SU-DHL-6 (cell line): ENCODE measurements at regions not wholly inside any gene's neighbourhood (a gene's known extent, or its start where the extent isn't known, plus 50 kb on each side); places are given as distances from the start of the nearest gene placed in this dataset.

Source experiments
- H2AFZ ChIP-seq: fragments of 200-600 bp; sonication (generic); 2 replicates; pipeline ENCODE4 v1.6.1; 2014; ENCODE audit warnings: low read depth, mild to moderate bottlenecking, moderate library complexity, mixed read lengths, antibody characterized with exemption, low read length; ENCODE audit not compliant: severe bottlenecking
- H3F3A ChIP-seq: fragments of 200-600 bp; shearing (Covaris generic); 2 replicates; pipeline ENCODE4 v1.6.0; 2016; ENCODE audit warnings: antibody characterized with exemption, mild to moderate bottlenecking; ENCODE audit not compliant: insufficient read depth
- H3K27ac ChIP-seq: fragments of 200-600 bp; sonication (generic); 2 replicates; pipeline ENCODE4 v1.5.1; 2016; ENCODE audit warnings: low read depth, mild to moderate bottlenecking, low read length, moderate library complexity, mixed read lengths
- H3K27me3 ChIP-seq: fragments of 200-600 bp; sonication (generic), shearing (Covaris generic); 2 replicates; pipeline ENCODE4 v1.6.0; 2014; ENCODE audit warnings: mild to moderate bottlenecking, low read length
- H3K36me3 ChIP-seq: fragments of 200-600 bp; sonication (generic); 2 replicates; pipeline ENCODE4 v1.6.1; 2014; ENCODE audit warnings: mild to moderate bottlenecking, low read length, mixed read lengths
- H3K4me2 ChIP-seq: fragments of 300-600, 200-600 bp; shearing (Covaris generic), sonication (generic); 2 replicates; pipeline ENCODE4 v1.6.0; 2014; ENCODE audit warnings: low read length, low read depth, mild to moderate bottlenecking; ENCODE audit not compliant: poor library complexity, severe bottlenecking
- H3K4me3 ChIP-seq: fragments of 200-600 bp; sonication (generic); 2 replicates; pipeline ENCODE4 v1.5.1; 2014; ENCODE audit warnings: antibody characterized with exemption, low read length, mild to moderate bottlenecking, mixed read lengths; ENCODE audit not compliant: insufficient read depth, poor library complexity, severe bottlenecking
- H3K79me2 ChIP-seq: fragments of 200-600 bp; sonication (generic); 2 replicates; pipeline ENCODE4 v1.6.1; 2014; ENCODE audit warnings: mild to moderate bottlenecking, low read length, moderate library complexity; ENCODE audit not compliant: insufficient read depth
- H3K9ac ChIP-seq: fragments of 200-600 bp; sonication (generic); 2 replicates; pipeline ENCODE4 v1.7.0; 2014; ENCODE audit warnings: mild to moderate bottlenecking, low read length
- H3K9me2 ChIP-seq: fragments of 200-600 bp; sonication (generic); replicated peaks from 2 replicates; pipeline ENCODE4 v1.6.1; 2014; ENCODE audit warnings: low read length; ENCODE audit not compliant: insufficient read depth
- H3K9me3 ChIP-seq: fragments of 200-600 bp; sonication (generic); 2 replicates; pipeline ENCODE4 v1.6.1; 2014; ENCODE audit warnings: low read length, mixed read lengths; ENCODE audit not compliant: insufficient read depth
- H4K20me1 ChIP-seq: fragments of 200-600 bp; sonication (generic); 2 replicates; pipeline ENCODE4 v1.6.1; 2014; ENCODE audit warnings: low read depth, mild to moderate bottlenecking, antibody characterized with exemption, low read length, moderate library complexity, mixed read lengths
- EZH2phosphoT487 ChIP-seq: fragments of 200-600 bp; sonication (generic), shearing (Covaris generic); conservative IDR thresholded peaks from 2 replicates; pipeline ENCODE4 v1.6.1; 2018; ENCODE audit warnings: mild to moderate bottlenecking, antibody characterized with exemption, low read length, moderate library complexity, mixed read lengths
- TF ChIP-seq, protein P1 (sequence below): fragments of 200-600 bp; sonication (generic); IDR thresholded peaks from one replicate; pipeline ENCODE4 v1.5.1; 2017; ENCODE audit warnings: antibody characterized with exemption, mild to moderate bottlenecking, low read length, moderate library complexity; ENCODE audit not compliant: insufficient read depth, poor library complexity, severe bottlenecking

DNA sequence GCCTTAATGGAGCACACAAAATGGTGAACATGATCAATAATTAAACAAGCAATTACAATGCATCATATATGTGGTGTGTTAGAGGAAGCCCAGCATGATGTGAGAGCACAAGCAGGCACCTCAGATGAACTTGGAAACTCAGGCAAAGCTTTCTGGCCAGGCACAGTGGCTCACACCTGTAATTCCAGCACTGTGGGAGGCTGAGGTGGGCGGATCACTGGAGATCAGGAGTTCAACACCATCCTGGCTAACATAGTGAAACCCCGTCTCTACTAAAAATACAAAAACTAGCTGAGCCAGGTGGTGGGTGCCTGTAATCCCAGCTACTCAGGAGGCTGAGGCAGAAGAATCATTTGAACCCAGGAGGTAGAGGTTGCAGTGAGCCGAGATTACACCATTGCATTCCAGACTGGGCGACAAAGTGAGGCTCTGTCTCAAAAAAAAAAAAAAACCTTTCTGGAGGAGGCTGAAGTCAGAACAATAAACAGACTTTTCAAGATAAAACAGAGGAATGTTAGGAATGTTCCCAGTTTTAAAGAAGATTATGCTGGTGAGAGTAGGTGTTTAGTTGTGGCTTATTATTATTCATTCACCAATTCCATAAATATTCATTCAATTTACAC, 159.4 kb downstream of the CEMIP2 start:
- no peak overlapping the region for H2AFZ ChIP-seq
- no peak overlapping the region for H3K9ac ChIP-seq
- H4K20me1 ChIP-seq, result no peaks in the 10 kb centered on the region
- no peaks in the 10 kb centered on the region for H3K36me3 ChIP-seq
- H3K4me2 ChIP-seq, result no peak overlapping the region
- H3K9me2 ChIP-seq, result no peaks in the 10 kb centered on the region
- no peak overlapping the region for H3K27ac ChIP-seq
- TF ChIP-seq, protein P1, sequence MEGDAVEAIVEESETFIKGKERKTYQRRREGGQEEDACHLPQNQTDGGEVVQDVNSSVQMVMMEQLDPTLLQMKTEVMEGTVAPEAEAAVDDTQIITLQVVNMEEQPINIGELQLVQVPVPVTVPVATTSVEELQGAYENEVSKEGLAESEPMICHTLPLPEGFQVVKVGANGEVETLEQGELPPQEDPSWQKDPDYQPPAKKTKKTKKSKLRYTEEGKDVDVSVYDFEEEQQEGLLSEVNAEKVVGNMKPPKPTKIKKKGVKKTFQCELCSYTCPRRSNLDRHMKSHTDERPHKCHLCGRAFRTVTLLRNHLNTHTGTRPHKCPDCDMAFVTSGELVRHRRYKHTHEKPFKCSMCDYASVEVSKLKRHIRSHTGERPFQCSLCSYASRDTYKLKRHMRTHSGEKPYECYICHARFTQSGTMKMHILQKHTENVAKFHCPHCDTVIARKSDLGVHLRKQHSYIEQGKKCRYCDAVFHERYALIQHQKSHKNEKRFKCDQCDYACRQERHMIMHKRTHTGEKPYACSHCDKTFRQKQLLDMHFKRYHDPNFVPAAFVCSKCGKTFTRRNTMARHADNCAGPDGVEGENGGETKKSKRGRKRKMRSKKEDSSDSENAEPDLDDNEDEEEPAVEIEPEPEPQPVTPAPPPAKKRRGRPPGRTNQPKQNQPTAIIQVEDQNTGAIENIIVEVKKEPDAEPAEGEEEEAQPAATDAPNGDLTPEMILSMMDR, result no peak
- no peak for TF ChIP-seq EZH2phosphoT487
- no peaks in the 10 kb centered on the region for H3K79me2 ChIP-seq
- no peaks in the 10 kb centered on the region for H3K27me3 ChIP-seq
- H3F3A ChIP-seq, result no peaks in the 10 kb centered on the region
- no peaks in the 10 kb centered on the region for H3K9me3 ChIP-seq
- H3K4me3 ChIP-seq, result no peak overlapping the region

DNA sequence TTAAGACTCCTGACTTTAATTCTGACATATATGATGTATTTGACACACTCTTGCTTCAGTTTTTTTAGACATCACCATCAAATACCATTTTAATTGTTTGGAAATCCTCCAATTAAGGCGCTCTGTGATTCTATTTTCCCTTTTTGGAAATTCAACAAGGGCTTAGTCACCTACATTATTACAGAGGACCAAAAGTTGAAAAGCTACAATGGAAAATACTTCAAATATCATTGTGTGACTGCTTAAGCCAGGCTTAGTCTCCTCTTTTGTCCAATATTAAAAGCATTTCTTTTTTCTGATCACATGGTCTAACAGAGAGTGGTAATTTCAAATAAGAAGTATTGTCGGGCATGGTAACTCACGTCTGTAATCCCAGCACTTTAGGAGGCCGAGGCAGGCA, 160.3 kb downstream of the CEMIP2 start:
- Histone ChIP-seq H3K9ac (no peak overlapping the region), H2AFZ (no peak overlapping the region), H3K27me3 (no peaks in the 10 kb centered on the region), H3K4me3 (no peak overlapping the region), H3K36me3 (no peaks in the 10 kb centered on the region), H3K9me2 (no peaks in the 10 kb centered on the region), H3K9me3 (no peaks in the 10 kb centered on the region), H3F3A (no peaks in the 10 kb centered on the region), H3K27ac (no peak overlapping the region), H3K79me2 (no peaks in the 10 kb centered on the region), H4K20me1 (no peaks in the 10 kb centered on the region), H3K4me2 (no peak overlapping the region)
- no peak for TF ChIP-seq EZH2phosphoT487
- TF ChIP-seq, protein P1, result no peak

DNA sequence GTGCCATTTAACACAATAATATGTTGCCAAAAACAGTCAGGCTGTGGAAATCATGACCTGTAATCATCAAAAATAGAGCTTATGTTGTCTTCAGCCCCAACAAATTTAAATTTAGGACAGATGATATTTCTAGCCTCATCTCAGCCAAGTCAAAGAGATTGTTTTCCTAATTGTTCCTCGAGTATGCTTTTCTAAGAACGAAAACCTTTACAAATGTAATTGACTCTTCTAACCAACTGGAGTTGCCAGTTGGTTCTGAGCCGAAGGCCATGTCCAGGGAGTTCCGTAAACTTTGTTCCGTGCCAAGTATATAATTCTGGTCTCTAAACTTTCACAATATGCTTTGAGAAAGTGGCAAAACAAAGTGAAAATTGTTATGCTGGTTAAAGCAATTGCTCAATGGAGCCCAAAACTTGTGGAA, 160.8 kb downstream of the CEMIP2 start:
- Histone ChIP-seq H3K27me3 (no peaks in the 10 kb centered on the region), H3K36me3 (no peaks in the 10 kb centered on the region), H3K9me3 (no peaks in the 10 kb centered on the region), H3K9ac (no peak overlapping the region), H3K4me3 (no peak overlapping the region), H3K9me2 (no peaks in the 10 kb centered on the region), H2AFZ (no peak overlapping the region), H3F3A (no peaks in the 10 kb centered on the region), H4K20me1 (no peaks in the 10 kb centered on the region), H3K4me2 (no peak overlapping the region), H3K27ac (no peak overlapping the region), H3K79me2 (no peaks in the 10 kb centered on the region)
- no peak for TF ChIP-seq EZH2phosphoT487
- TF ChIP-seq, protein P1, result no peak
